Astrocyte (in vitro differentiated cells and primary cell): ENCODE measurements at regions not wholly inside any gene's neighbourhood (a gene's known extent, or its start where the extent isn't known, plus 50 kb on each side); places are given as distances from the start of the nearest gene placed in this dataset.

ENCODE experiments used
- DNase-seq: peaks from one replicate; pipeline ENCODE4 v3.0.0-alpha.2; 2010; ENCODE audit warnings: low read depth
- FAIRE-seq: peaks from 2 replicates; lab custom pipeline; 2011; peaks lifted over from hg19 to GRCh38; lab: Jason Lieb, UNC
- H2AFZ ChIP-seq: 2 replicates; pipeline ENCODE4 v1.6.0; 2012; ENCODE audit warnings: low read depth, low read length, inconsistent platforms
- H3K27ac ChIP-seq: 2 replicates; pipeline ENCODE4 v1.5.1; 2011; ENCODE audit warnings: low read depth, low read length, inconsistent platforms
- H3K27me3 ChIP-seq: 2 replicates; pipeline ENCODE4 v1.6.0; 2011; ENCODE audit warnings: low read length, inconsistent platforms; ENCODE audit not compliant: insufficient read depth
- H3K36me3 ChIP-seq: 2 replicates; pipeline ENCODE4 v1.5.1; 2011; ENCODE audit warnings: low read length, inconsistent platforms; ENCODE audit not compliant: insufficient read depth
- H3K4me1 ChIP-seq: 2 replicates; pipeline ENCODE4 v1.5.1; 2011; ENCODE audit warnings: low read length, inconsistent platforms; ENCODE audit not compliant: insufficient read depth
- H3K4me2 ChIP-seq: 2 replicates; pipeline ENCODE4 v1.6.0; 2012; ENCODE audit warnings: low read length, inconsistent platforms
- H3K4me3 ChIP-seq: 2 replicates; pipeline ENCODE4 v1.5.1; 2011; ENCODE audit warnings: low read depth, mild to moderate bottlenecking, low read length, inconsistent platforms; ENCODE audit not compliant: insufficient read depth
- H3K79me2 ChIP-seq: 2 replicates; pipeline ENCODE4 v1.6.0; 2012; ENCODE audit warnings: mild to moderate bottlenecking, low read length, inconsistent platforms; ENCODE audit not compliant: insufficient read depth
- H3K9ac ChIP-seq: 2 replicates; pipeline ENCODE4 v1.6.0; 2012; ENCODE audit warnings: mild to moderate bottlenecking, low read length, inconsistent platforms
- H3K9me3 ChIP-seq: 2 replicates; pipeline ENCODE4 v1.5.1; 2012; ENCODE audit warnings: low read depth, mild to moderate bottlenecking, low read length, inconsistent platforms; ENCODE audit not compliant: insufficient read depth
- H4K20me1 ChIP-seq: 2 replicates; pipeline ENCODE4 v1.6.0; 2012; ENCODE audit warnings: low read length, inconsistent platforms; ENCODE audit not compliant: insufficient read depth
- H3K27ac Mint-ChIP-seq: one replicate; pipeline ENCODE4 v1.8.0; 2021; ENCODE audit warnings: mild to moderate bottlenecking, mixed read lengths; ENCODE audit not compliant: unreplicated experiment
- H3K27me3 Mint-ChIP-seq: one replicate; pipeline ENCODE4 v1.8.0; 2021; ENCODE audit warnings: low read depth, mixed read lengths; ENCODE audit not compliant: unreplicated experiment
- H3K36me3 Mint-ChIP-seq: one replicate; pipeline ENCODE4 v1.8.0; 2021; ENCODE audit warnings: low read depth, mixed read lengths; ENCODE audit not compliant: unreplicated experiment
- H3K4me1 Mint-ChIP-seq: one replicate; pipeline ENCODE4 v1.8.0; 2021; ENCODE audit warnings: low read depth, mixed read lengths; ENCODE audit not compliant: unreplicated experiment
- H3K4me3 Mint-ChIP-seq: one replicate; pipeline ENCODE4 v1.8.0; 2021; ENCODE audit warnings: mild to moderate bottlenecking, moderate library complexity, mixed read lengths; ENCODE audit not compliant: unreplicated experiment
- H3K9me3 Mint-ChIP-seq: one replicate; pipeline ENCODE4 v1.8.0; 2021; ENCODE audit warnings: mild to moderate bottlenecking, mixed read lengths; ENCODE audit not compliant: unreplicated experiment
- CTCF ChIP-seq: IDR thresholded peaks from 2 replicates; pipeline ENCODE4 v1.5.1; 2011; ENCODE audit warnings: low read depth, mild to moderate bottlenecking, inconsistent platforms, low read length, moderate library complexity; ENCODE audit not compliant: insufficient read depth
- EZH2 ChIP-seq: IDR thresholded peaks from 2 replicates; pipeline ENCODE4 v1.6.1; 2012; ENCODE audit warnings: mild to moderate bottlenecking, low read length, inconsistent platforms; ENCODE audit not compliant: insufficient read depth

- H2AFZ ChIP-seq, result no peak overlapping the region
- H3K36me3 ChIP-seq, result no peaks in the 10 kb centered on the region
- H3K4me1 ChIP-seq, result no peaks in the 10 kb centered on the region
- no peaks in the 10 kb centered on the region for H3K9me3 Mint-ChIP-seq
- no peaks in the 10 kb centered on the region for H3K4me1 Mint-ChIP-seq
- no peak overlapping the region for H3K27ac ChIP-seq
- no peaks in the 10 kb centered on the region for H3K27me3 Mint-ChIP-seq
- H3K27me3 ChIP-seq, result no peaks in the 10 kb centered on the region
- H3K36me3 Mint-ChIP-seq, result no peaks in the 10 kb centered on the region
- H3K4me3 ChIP-seq, result no peak overlapping the region
- no peak overlapping the region for H3K27ac Mint-ChIP-seq
- no peak overlapping the region for H3K4me2 ChIP-seq
- no peak overlapping the region for H3K4me3 Mint-ChIP-seq
- DNase-seq (no peak), FAIRE-seq (no peak)
- TF ChIP-seq EZH2, result no peak
- TF ChIP-seq CTCF, result no peak
- no peaks in the 10 kb centered on the region for H3K79me2 ChIP-seq
- H3K9me3 ChIP-seq, result no peaks in the 10 kb centered on the region
- H3K9ac ChIP-seq, result no peak overlapping the region
- no peaks in the 10 kb centered on the region for H4K20me1 ChIP-seq
These were observed 260.0 kb downstream of the FSIP2 start for GRCh38 chr2:185998562-185999070.

- no peaks in the 10 kb centered on the region for H3K79me2 ChIP-seq
- H3K27ac Mint-ChIP-seq, result no peak overlapping the region
- H3K9me3 Mint-ChIP-seq, result peaks cover 3% of the 10 kb centered on the region
- H2AFZ ChIP-seq, result no peak overlapping the region
- DNase-seq (no peak), FAIRE-seq (no peak)
- H3K4me2 ChIP-seq, result no peak overlapping the region
- no peak overlapping the region for H3K4me3 ChIP-seq
- no peaks in the 10 kb centered on the region for H3K27me3 Mint-ChIP-seq
- H3K4me1 ChIP-seq, result no peaks in the 10 kb centered on the region
- no peaks in the 10 kb centered on the region for H3K36me3 Mint-ChIP-seq
- H3K4me1 Mint-ChIP-seq, result no peaks in the 10 kb centered on the region
- H3K9ac ChIP-seq, result no peak overlapping the region
- H3K36me3 ChIP-seq, result no peaks in the 10 kb centered on the region
- TF ChIP-seq EZH2, result no peak
- no peak overlapping the region for H3K27ac ChIP-seq
- no peaks in the 10 kb centered on the region for H3K9me3 ChIP-seq
- no peak overlapping the region for H3K4me3 Mint-ChIP-seq
- H4K20me1 ChIP-seq, result no peaks in the 10 kb centered on the region
- no peaks in the 10 kb centered on the region for H3K27me3 ChIP-seq
These were observed 270.7 kb downstream of the FSIP2 start for GRCh38 chr2:186009341-186009740.

GRCh38 chr2:186017278-186017677, 278.7 kb downstream of the FSIP2 start:
- Histone ChIP-seq H3K79me2 (no peaks in the 10 kb centered on the region), H3K4me2 (no peak overlapping the region), H3K27ac (no peak overlapping the region), H3K4me3 (no peak overlapping the region), H3K9me3 (no peaks in the 10 kb centered on the region), H4K20me1 (no peaks in the 10 kb centered on the region), H3K27me3 (no peaks in the 10 kb centered on the region), H3K36me3 (no peaks in the 10 kb centered on the region), H3K9ac (no peak overlapping the region), H3K4me1 (no peaks in the 10 kb centered on the region), H2AFZ (no peak overlapping the region)
- H3K36me3 Mint-ChIP-seq, result no peaks in the 10 kb centered on the region
- no peaks in the 10 kb centered on the region for H3K9me3 Mint-ChIP-seq
- FAIRE-seq (no peak), DNase-seq (no peak)
- H3K4me3 Mint-ChIP-seq, result no peak overlapping the region
- TF ChIP-seq CTCF, result no peak
- TF ChIP-seq EZH2, result no peak
- H3K27me3 Mint-ChIP-seq, result no peaks in the 10 kb centered on the region
- no peak overlapping the region for H3K27ac Mint-ChIP-seq
- no peaks in the 10 kb centered on the region for H3K4me1 Mint-ChIP-seq
